HG02610 (cell line): ENCODE measurements at regions not wholly inside any gene's neighbourhood (a gene's known extent, or its start where the extent isn't known, plus 50 kb on each side); places are given as distances from the start of the nearest gene placed in this dataset.

Experiments used
- ATAC-seq: cut with Tn5 transposase; IDR thresholded peaks from one replicate; pipeline ENCODE4 v1.9.1; 2021; ENCODE audit warnings: mild to moderate bottlenecking, moderate library complexity; ENCODE audit not compliant: unreplicated experiment

DNA sequence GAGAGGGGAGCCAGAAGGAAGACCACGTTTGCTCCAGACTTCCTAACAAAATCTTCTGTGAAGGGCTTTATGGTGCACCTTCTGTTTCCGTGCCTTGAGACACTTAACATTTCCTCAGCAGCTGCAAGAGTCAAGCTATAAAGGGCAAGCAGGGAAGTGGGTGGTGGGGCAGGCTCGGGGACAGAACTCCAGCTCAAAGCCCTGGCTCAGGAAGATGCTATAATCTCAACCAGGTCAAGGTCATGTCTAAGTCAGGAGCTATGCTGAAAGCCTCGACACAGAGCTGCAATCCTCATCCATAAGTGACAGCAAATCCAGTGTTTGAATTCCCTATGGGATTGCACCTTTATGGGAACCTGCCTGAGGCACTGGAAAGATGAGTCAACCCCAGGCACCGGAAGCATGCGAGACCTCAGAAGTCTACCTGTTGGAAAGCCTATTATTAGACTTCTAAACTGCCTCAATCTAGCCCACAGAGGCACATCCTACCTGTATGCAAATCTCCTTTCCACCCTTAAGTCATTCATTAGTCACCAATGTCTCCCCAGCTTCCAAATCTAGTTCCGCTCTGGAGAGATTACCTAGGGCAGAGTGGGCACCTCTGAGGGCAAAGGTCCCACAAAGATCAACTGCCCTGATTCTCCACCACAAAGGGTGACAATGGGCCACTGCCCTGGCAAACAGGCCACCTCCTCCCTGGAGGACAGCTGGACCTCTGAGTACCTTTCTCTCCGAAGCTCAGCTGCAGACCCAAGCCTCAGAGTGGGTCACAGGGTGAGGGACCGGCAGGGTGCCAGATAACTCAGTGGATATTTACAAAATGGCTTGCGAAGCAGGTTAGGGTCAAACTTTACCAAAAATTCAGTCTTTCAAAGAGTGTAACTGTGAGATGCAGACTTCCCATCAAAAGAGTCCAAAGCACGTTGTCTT is 287.0 kb downstream of the CDC5L start:
- ATAC-seq = no peak

DNA sequence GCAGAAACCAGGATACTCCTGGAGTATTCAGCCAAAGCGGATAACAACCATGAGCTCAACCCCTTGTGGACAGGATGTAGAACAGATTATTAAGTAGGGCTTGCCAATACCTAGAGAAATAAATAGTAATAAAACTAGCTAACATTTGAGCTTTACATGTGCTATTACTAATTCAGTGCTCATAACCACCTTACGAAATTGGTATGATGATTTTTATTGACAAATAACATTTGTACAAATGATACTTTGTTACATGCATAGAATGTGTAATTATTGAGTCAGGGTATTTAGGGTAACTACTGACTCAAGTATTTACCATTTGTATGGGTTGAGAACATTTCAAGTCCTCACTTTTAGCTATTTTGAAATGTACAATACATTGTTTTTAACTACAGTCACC is 287.9 kb downstream of the CDC5L start:
- ATAC-seq = no peak

DNA sequence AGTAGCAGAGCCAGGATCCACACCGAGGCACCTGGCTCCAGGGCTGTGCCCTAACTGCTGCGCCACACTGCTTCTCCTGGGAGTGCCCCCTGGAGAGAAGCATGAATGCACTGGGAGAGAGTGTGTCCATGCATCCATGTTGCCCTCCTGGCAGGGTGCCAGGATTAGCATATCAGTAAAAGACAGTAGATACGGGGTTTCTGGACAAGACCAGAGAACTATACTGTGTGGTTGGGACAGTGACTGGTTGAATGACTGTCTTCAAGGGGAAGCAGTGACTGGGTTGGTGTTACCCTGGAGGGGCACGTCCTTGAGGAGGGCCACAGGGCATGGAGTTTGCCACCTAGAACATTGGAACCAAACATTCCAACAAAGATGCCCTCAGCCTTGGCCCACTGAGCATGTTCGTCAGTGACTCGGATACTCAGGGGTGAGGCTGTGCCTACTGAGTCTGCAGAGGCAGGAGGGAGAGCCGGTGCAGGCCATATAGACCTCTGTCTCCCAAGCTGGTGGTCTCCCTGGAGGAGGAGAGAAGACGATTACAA is 288.8 kb downstream of the CDC5L start:
- ATAC-seq = no peak

DNA sequence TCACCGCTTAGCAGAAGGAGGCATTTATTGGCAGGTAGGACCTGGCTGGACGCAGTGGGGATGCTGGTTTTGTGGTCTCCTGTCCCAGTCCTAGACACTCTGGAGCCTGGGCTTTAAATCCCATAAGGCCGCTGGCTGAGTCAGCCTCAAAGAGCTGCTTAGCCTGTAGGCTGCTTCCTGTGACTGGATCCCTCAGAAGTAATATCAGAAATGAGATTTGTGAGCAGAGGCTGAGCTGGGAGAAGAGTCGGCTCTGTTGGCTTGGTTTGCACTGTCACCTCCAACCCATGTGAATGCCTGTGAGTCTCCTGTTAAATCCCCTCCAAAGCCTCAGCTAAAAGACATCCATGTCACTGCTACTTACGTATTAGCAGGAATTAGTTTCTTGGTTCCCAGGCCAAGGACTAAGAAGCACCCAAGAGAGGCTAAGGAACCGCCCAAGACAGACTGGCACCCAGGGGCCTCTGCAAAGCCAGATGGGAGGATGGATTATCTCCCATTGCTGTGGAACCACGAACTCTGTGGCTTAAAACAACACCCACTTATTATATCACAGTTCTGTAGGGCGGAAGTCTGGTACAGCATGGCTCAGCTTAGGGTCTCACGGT is 289.4 kb downstream of the CDC5L start:
- ATAC-seq = no peak

DNA sequence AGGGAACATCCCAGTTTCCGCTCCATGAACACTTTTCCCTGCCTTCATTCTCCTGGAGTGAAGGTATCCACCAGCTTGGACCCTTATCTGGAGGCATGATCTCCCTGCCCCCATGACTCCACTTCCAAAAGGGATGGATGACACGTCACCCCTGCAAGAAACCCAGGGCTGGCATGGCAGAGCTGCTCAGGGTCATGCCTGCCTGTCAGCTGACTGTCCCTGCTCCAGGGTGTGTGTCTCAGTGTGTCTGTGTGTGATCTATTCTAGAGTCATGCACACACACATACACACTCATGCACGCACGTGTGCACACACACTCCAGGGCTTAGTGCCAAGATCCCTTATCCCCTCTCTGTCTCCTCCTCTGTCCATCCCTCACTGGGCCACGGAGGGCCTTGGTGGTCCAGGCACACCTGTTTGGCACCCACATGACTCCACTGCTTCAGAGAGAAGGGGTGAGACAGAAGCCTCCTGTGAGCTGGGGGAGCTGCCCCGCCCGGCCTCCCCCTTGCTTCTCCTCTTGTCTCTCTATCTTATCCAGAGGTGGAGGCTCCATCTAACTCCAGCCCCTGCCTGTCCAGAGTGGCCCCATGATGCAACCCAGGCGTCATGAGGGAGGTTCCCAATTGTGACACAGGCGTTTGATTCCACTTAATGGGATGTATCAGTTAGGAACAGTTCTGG is 290.9 kb downstream of the CDC5L start:
- ATAC-seq = no peak

DNA sequence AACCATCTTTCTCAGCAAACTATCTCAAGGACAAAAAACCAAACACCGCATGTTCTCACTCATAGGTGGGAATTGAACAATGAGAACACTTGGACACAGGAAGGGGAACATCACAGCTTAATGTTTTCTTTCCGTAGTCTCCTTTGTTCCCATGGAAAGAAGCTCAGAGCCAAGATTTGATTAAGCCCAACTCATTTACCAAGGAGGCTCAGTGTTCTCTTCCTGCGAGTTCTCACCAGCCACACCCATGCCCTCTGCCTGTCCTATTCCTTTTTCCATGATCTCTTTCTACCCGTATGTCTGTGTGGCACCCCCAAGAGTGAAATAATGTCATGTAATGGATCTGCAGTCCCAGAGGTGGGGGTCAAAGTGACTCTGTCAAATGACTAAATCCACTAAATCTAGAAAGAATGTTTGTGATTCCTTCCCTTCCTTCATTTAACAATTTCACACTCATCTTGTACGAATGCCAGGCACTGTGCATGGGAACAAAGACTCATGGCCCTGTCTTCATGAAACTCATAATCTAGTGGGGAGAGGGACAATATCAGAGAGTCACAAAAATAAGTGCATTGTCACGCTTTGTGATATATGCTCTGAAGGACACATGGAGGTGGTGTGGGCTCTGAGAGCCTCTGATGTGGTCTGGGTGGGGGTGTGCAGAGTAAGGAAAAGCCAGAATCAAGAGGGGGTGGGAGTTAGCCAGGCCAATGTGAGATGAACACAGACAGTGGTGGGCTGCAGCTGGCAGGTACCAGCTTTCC is 292.1 kb downstream of the CDC5L start:
- ATAC-seq = no peak

DNA sequence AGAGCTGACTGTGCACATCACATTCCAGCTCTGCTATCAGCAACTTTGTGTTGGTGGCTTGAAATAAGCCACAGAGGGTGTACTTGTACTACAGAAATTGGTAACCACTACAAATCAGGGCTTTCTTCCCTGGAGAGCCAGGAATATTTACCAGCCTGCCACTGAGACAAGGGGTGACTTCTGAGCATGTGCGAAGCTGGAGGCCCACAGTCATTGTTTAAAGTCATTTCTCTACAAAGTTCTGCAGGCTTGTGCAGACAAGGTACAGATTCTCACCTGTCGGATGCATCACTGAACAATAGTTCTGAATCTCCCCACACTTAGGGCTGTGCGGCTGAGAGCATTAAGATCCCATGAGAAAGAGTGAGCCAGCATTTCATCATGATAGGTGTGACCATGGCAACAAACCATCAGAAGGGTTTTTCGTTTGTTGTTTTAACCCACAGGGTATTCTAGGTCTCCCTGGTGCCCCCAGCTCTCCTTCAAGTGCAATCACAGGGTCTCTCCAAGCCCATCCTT is 292.8 kb downstream of the CDC5L start:
- ATAC-seq = no peak

DNA sequence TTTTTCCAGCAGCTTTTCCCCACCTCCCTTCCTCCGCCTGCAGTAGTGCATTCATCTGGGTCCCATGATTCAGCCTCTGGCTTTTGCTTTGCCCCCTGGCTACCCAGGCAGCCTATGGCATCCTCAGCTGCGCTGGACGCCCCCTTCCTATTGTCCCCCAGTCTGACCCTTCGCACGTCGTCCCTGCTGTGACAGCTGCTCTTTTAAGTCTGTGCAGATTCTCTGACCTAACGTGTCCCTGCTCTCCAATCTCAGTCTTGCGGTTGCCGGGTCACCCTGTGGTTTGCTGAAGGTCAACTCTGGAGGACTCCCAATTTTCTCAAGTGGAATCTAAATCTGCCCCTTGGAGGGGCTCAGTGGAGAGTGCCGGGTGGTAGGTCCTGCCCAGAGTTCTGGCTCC is 294.3 kb downstream of the CDC5L start:
- ATAC-seq = no peak

DNA sequence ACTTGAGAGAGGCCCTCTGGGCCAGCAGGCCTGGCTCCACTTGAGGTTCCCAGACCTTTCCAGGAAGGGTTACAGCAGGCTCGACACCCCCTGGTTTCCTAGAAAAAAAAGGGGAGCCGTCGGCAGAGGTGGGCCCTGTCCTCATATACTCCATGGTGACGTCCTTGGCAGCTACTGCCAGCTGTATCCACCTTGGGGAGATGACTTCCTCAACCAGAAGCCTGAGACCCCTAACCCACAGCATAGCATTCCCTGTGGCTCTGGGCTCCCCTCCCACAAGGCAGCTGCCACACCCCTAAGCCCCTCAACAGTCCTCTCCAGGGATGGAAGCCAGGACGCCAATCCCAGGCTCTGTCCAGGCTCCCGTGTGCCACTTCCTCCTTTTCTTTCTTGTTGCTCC is 294.8 kb downstream of the CDC5L start:
- ATAC-seq = no peak

DNA sequence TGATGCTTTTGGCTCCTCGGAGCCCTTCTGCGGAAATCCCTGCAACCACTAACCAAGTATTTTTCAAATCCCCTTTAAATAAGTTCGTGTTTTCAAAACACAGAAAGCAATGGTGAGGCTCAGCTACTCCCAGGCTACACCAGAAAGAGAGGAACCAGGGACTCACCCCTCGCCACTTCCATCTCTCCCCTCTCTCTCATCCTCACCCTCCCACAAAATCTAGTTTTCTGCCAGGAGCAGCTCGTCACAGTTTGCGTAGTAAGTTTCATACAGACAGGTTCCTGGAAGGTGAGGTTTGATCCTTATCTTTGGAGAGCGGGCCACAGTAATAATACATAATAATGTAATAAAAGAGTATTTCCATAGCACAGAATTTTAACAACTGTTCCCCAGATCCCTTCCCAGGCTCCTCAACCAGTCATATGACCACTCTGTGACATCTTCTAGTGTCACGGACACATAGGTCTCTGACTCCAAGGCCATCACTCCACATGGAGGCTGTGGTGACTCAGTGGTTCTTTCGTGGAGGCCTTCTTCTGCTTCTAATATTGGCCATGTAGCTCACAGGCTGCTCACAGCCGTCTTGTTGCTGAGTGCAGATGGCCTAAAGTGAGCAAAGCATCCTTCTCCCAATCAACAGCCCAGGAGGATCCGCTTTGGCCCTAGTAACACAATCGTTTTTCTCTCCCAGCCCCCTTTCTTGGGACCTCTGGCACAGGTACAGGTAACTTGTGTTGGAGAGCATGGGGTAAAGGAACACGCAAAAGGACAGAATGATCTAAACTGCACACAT is 295.7 kb downstream of the CDC5L start:
- ATAC-seq = no peak

DNA sequence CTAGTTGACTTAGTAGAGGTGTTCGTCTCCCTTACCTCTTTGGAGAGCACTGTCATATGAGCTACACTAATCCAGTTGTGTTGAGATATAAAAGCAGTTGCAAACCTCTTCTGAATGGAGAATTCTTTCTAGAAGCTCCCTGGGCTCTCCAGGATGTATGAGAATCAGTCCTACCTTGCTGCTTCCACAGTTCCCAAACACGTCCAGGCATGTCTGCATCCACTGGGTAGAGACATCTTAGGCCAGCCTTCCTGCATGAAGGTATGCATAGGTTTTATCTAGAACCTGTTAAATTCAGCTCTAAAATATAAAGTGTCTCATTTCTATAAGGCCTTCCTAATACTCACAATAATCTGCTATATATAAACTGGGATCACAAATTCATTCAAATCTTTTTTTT is 297.7 kb downstream of the CDC5L start:
- no peak for ATAC-seq

DNA sequence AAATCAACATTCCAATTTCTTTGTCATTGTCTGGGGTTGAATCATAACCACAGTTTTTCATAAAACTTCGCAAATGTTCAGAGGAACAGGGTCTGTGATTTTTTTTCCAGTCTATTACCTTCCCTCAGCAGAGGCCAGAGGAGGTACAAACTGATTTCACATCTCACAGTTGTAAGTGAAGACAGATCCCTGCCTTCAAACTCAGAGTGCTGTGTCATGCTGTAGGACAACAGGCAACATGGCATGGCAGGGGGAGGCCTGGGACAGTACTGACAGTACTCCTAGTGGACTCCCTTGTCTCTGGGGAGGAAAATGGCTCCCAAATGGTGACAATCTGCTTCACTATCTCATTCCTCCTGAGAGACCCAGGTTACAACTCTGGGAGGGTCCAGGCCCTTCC is 308.6 kb downstream of the CDC5L start:
- no peak for ATAC-seq

DNA sequence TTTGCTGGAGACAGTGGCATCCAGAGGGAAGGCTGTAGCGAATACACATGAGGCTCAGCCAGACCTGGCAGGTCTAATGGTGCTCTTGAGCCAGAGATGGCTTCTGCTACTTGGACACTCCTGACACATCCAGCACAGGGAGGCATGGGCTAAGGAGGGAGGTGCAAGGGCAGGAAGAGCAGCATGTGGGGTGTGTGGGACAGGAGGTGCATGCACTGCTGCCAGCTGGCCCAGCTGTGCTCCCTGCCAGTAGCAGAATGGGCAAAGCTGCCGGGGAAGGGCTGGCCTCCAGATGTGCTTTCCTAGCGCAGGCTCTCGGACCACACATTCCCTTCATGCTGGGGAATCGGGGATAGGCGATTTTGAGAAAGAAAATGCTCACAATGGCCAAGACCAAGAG is 309.2 kb downstream of the CDC5L start:
- no peak for ATAC-seq

DNA sequence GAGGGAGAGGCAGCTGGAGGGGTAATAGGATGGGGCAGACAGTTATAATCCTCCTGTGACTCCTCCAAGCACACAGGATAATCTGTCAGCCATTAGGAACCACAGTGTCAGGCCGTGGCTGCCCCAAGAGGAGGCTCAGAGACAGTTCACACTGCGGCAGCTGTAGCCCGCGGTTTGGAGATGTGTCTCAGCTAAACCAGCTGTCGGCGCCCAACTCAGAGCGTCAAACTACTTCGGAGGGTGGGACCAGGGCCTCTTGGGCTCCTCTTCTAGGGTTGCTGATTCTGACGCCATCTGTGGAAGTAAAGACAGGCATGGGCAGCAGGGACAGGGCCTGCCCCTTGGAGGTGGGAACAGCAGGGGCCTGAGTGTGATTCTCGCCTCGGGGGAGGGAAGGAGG is 309.8 kb downstream of the CDC5L start:
- no peak for ATAC-seq

DNA sequence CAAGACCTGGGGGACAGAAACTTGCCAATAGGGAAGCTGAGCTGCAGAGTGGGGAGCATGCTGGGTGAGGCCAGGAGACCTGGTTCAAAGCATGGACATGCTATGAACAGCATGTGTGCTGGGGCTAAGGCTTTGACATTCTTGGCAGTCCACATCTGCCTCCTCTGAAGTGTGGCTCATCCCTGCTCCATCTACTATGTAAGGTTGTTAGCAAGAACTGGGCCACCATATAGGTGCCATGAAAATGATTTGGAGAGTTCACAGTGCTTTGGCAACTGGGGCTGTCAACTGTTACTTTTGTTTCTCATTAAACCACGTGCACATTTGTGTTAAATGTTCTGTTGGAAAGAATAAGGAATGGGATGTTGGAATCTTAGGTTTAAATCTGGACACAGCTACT is 311.1 kb downstream of the CDC5L start:
- ATAC-seq = no peak

DNA sequence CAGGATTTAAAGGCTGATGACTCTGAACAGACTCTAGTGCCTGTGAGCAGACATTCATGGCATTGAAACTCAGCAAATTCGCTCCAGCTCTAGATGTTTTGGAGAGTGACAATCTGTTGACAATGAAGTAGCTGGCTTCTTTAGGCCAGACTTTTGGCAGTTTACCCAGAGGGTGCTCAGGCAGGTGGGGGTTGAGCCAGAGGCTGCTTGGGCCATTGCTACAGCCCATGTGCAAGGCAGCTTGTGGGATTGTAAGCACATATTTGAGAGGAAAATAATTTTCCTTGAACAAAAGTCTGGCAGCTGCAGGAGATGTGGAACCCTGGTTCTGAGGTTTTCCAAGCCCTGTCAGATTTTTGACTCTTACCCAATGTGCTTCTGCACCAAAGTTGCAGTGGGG is 311.6 kb downstream of the CDC5L start:
- no peak for ATAC-seq

DNA sequence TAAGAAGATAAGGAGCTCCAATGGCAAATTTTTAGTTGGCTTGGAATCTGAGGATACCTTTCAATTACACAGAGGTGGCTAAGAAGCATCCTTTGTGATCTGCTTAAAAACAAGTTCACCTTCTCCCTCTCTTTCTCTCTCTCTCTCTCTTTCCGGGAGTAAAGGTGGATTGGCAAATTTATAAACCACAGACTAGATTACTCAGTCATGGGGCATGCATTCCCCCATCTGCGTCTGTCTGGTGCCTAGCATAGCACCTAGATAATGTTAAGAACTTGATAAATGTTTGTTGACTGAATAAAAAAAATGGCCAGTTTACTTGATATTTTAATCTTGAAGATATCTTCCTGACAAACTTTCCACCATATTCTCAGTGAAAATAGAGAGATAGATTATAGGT is 312.3 kb downstream of the CDC5L start:
- ATAC-seq = no peak

DNA sequence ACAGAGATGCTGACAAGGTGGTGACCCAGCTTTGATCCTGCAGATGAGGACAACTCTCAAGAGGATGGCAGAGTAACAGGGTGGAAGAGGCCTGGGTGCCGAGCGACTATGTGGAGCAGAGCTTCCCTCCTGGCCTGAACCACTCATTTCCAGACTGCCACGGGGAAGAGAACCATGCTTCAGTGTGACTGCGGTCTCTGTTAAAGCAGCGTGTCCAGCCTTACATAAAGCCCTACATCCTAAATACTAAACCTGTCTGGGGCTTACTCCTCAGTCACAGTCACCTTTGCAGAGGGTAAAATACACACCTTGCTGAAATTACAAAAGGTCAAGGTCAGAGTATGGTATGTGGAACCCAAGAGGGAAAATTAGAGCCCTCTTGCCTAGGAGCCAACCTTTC is 312.9 kb downstream of the CDC5L start:
- ATAC-seq = no peak

DNA sequence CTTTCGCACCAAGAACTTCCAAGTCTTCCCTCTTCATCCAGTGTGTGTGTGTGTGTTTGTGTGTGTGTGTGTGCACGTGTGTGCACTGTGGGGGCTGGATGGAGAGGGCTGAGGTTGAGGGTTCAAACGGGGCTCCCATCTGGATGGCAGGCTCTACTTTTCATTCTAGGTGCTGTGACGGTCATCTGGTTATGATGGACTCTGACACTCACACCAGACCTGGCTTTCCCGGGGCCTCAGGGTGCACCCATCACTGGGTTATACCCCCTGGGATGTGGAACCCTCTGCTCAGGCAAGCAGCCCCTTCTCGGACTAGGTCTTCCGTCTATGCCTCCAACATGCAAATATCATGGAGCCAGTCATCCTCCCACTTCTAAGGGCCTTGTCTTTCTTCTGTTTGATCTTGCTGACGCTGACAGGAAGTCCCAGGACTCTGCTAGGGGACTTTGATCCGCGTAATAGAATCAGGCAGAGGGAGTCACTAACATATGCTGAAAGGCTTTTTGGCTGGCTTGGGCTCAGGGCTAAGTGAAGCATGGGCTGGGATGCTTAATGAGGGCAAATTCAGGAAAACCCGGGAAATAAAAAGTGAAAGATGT is 313.6 kb downstream of the CDC5L start:
- ATAC-seq = no peak
